Lower leg skin (tissue), 4 donors: ENCODE measurements at regions not wholly inside any gene's neighbourhood (a gene's known extent, or its start where the extent isn't known, plus 50 kb on each side); places are given as distances from the start of the nearest gene placed in this dataset.

Experiments
- DNase-seq, 2 donors: peaks; one replicate each; pipeline ENCODE4 v3.0.0-alpha.2; 2019; ENCODE audit warnings: low spot score in 2 of 2
- H3K4me3 ChIP-seq: fragments of 200-600 bp; sonication (generic); 2 replicates; pipeline ENCODE4 v1.5.1; 2017; ENCODE audit warnings: mild to moderate bottlenecking, low read depth; ENCODE audit not compliant: poor library complexity, severe bottlenecking
- CTCF ChIP-seq, 3 donors: fragments of 450-650 bp; IDR thresholded peaks; one replicate each; pipeline ENCODE4 v1.5.1; 2016; ENCODE audit warnings: antibody characterized with exemption in 3 of 3, mild to moderate bottlenecking in 3 of 3, moderate library complexity in 2 of 3
- POLR2A ChIP-seq, 2 donors: fragments of 450-650 bp; IDR thresholded peaks; one replicate each; pipeline ENCODE4 v1.6.1; 2016 to 2017; ENCODE audit warnings: antibody characterized with exemption in 2 of 2, mild to moderate bottlenecking in 1 of 2, moderate library complexity in 1 of 2
- WGBS, 2 donors: methylation state at CpG; one replicate each; pipeline ENCODE4 v1.1.5; 2018; 5-methylcytosine and 5-hydroxymethylcytosine counted together
- intact Hi-C: fragments of 100-400 bp; cut with DNase I; formaldehyde crosslinking; loops from one replicate; pipeline ENCODE4 v1.15.0; 2023; ENCODE audit warnings: low total_unique reads

GRCh38 chr5:143646961-143647360 is 165.0 kb upstream of the HMHB1 start:
- intact Hi-C loops = no loop called here
- TF ChIP-seq POLR2A (IDR thresholded peaks at IDR 0.05) (no peak), CTCF (IDR thresholded peaks at IDR 0.05) (no peak)
- WGBS, 2 donors = 95 to 97% methylated on average over 14 of the region's 14 CpGs
- no peak overlapping the region for H3K4me3 ChIP-seq
- no peak for DNase-seq

GRCh38 chr5:143645356-143645755 is 166.6 kb upstream of the HMHB1 start:
- DNase-seq = no peak
- 93 to 96% methylated on average over 6 of the region's 6 CpGs for WGBS, 2 donors
- intact Hi-C loops = no loop called here
- no peak for TF ChIP-seq POLR2A (IDR thresholded peaks at IDR 0.05)
- TF ChIP-seq CTCF (IDR thresholded peaks at IDR 0.05) = no peak
- H3K4me3 ChIP-seq = no peak overlapping the region

- TF ChIP-seq CTCF (IDR thresholded peaks at IDR 0.05) (no peak), POLR2A (IDR thresholded peaks at IDR 0.05) (no peak)
- WGBS, 2 donors = 59 to 79% methylated on average over 3 of the region's 3 CpGs
- H3K4me3 ChIP-seq = no peak overlapping the region
- no peak for DNase-seq
- intact Hi-C loops = no loop called here
Observed at GRCh38 chr5:143644727-143645126, 167.2 kb upstream of the HMHB1 start.

GRCh38 chr5:143642791-143643190 is 169.2 kb upstream of the HMHB1 start:
- intact Hi-C loops = no loop called here
- DNase-seq = no peak
- no peak overlapping the region for H3K4me3 ChIP-seq
- TF ChIP-seq POLR2A (IDR thresholded peaks at IDR 0.05) (no peak), CTCF (IDR thresholded peaks at IDR 0.05) (no peak)

- 45 to 47% methylated on average over 6 of the region's 6 CpGs for WGBS, 2 donors
- no peak overlapping the region for H3K4me3 ChIP-seq
- no peak for DNase-seq
- intact Hi-C loops = no loop called here
- no peak for TF ChIP-seq CTCF (IDR thresholded peaks at IDR 0.05)
- no peak for TF ChIP-seq POLR2A (IDR thresholded peaks at IDR 0.05)
Observed at GRCh38 chr5:143641549-143642355, 170.2 kb upstream of the HMHB1 start.

- 80 to 99% methylated on average over 4 of the region's 4 CpGs for WGBS, 2 donors
- no peak for DNase-seq
- no peak overlapping the region for H3K4me3 ChIP-seq
- intact Hi-C loops = no loop called here
- TF ChIP-seq CTCF (IDR thresholded peaks at IDR 0.05) (no peak), POLR2A (IDR thresholded peaks at IDR 0.05) (no peak)
Observed at GRCh38 chr5:143638654-143639053, 173.3 kb upstream of the HMHB1 start.
